Common myeloid progenitor, CD34-positive (primary cell): ENCODE measurements at regions not wholly inside any gene's neighbourhood (a gene's known extent, or its start where the extent isn't known, plus 50 kb on each side); places are given as distances from the start of the nearest gene placed in this dataset.

Experiments used
- CTCF ChIA-PET: fragments of 350-600 bp; sonication (Branson Sonifier 250); formaldehyde crosslinking; loops from one replicate; lab custom pipeline; 2021; ENCODE audit warnings: antibody characterized with exemption; lab: Charles Lee
- POLR2A ChIA-PET: fragments of 350-600 bp; sonication (Branson Sonifier 250); formaldehyde crosslinking; loops from one replicate; lab custom pipeline; 2021; ENCODE audit warnings: antibody characterized with exemption; lab: Charles Lee
- DNase-seq, 3 donors: peaks; one replicate each; pipeline versions ENCODE4 v3.0.0 to v3.0.0-alpha.2; 2013
- H3K27ac ChIP-seq, 2 experiments: 1 replicate in 1 of 2; 2 replicates in 1 of 2; pipeline ENCODE4 v1.7.0; 2013; ENCODE audit warnings: inconsistent platforms in 2 of 2, low read length in 2 of 2, mild to moderate bottlenecking in 2 of 2, low read depth in 1 of 2, moderate library complexity in 1 of 2; ENCODE audit not compliant: severe bottlenecking in 2 of 2, insufficient read depth in 1 of 2, poor library complexity in 1 of 2
- H3K27me3 ChIP-seq, 5 experiments: replicated peaks in 2 of 5; 1 replicate in 3 of 5; 2 replicates in 2 of 5; pipeline versions ENCODE4 v1.6.1 to v1.7.0; 2013; ENCODE audit warnings: low read length in 4 of 5, mild to moderate bottlenecking in 2 of 5, moderate library complexity in 2 of 5, inconsistent platforms in 1 of 5; ENCODE audit not compliant: insufficient read depth in 5 of 5, control insufficient read depth in 4 of 5
- H3K36me3 ChIP-seq, 4 experiments: 1 replicate in 2 of 4; 2 replicates in 2 of 4; pipeline versions ENCODE4 v1.6.1 to v1.7.0; 2013; ENCODE audit warnings: low read length in 3 of 4, control low read depth in 1 of 4, mild to moderate bottlenecking in 1 of 4; ENCODE audit not compliant: control insufficient read depth in 4 of 4, insufficient read depth in 4 of 4
- H3K4me1 ChIP-seq, 4 experiments: 1 replicate in 3 of 4; 2 replicates in 1 of 4; pipeline versions ENCODE4 v1.6.1 to v1.7.1; 2013; ENCODE audit warnings: low read length in 3 of 4, mild to moderate bottlenecking in 3 of 4, control low read depth in 1 of 4, inconsistent platforms in 1 of 4, moderate library complexity in 1 of 4; ENCODE audit not compliant: control insufficient read depth in 4 of 4, insufficient read depth in 4 of 4; ENCODE audit errors: control extremely low read depth in 1 of 4
- H3K4me3 ChIP-seq, 7 experiments: 1 replicate in 4 of 7; 2 replicates in 3 of 7; pipeline versions ENCODE4 v1.5.1 to v1.7.0; 2013; ENCODE audit warnings: mild to moderate bottlenecking in 7 of 7, low read length in 6 of 7, moderate library complexity in 6 of 7, inconsistent platforms in 2 of 7, low read depth in 2 of 7, control low read depth in 1 of 7; ENCODE audit not compliant: insufficient read depth in 4 of 7, control insufficient read depth in 1 of 7; ENCODE audit errors: extremely low read depth in 1 of 7
- H3K9me3 ChIP-seq, 5 experiments: 1 replicate in 4 of 5; 2 replicates in 1 of 5; pipeline versions ENCODE4 v1.6.1 to v1.7.1; 2013; ENCODE audit warnings: low read length in 4 of 5, mild to moderate bottlenecking in 2 of 5, inconsistent platforms in 1 of 5, low read depth in 1 of 5, moderate library complexity in 1 of 5; ENCODE audit not compliant: control insufficient read depth in 4 of 5, insufficient read depth in 2 of 5; ENCODE audit errors: control extremely low read depth in 1 of 5
- WGBS: methylation state at CpG from one replicate; pipeline ENCODE4 v1.1.5; 2013; ENCODE audit not compliant: insufficient coverage; 5-methylcytosine and 5-hydroxymethylcytosine counted together

DNA sequence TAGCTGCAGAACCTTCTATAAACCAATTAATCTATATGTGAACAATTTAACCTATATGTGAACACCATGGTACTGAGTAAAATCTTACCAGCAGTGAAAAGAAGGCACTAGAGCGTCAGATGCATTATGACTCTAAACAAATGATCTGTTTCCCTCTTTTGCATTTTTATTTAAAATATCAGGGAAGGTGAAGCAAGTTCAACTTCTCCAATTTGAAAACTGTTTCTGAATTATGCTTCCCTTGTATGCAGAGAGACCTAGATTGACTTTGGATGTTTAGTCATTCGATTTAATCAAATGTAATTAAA, 80.9 kb downstream of the DAD1 start:
- CTCF ChIA-PET, result interaction anchor here (1.3 to 2.1 kb wide), 4 partner anchors 9 to 116 kb away, joined by 3 to 8 read pairs (median 4); no protein-coding TSS in a partner anchor
- POLR2A ChIA-PET, result no interaction called here
- H3K27me3 ChIP-seq, result no peaks in the 10 kb centered on the region
- no peak overlapping the region for H3K4me3 ChIP-seq
- no peak overlapping the region for H3K27ac ChIP-seq
- no peaks in the 10 kb centered on the region for H3K9me3 ChIP-seq
- H3K36me3 ChIP-seq, result no peaks in the 10 kb centered on the region
- WGBS, result no CpG with 5 or more reads among the region's 2 CpGs
- H3K4me1 ChIP-seq, result peaks cover 0 to 8% (median 4%) of the 10 kb centered on the region in 4 experiments
- DNase-seq, result no peak

DNA sequence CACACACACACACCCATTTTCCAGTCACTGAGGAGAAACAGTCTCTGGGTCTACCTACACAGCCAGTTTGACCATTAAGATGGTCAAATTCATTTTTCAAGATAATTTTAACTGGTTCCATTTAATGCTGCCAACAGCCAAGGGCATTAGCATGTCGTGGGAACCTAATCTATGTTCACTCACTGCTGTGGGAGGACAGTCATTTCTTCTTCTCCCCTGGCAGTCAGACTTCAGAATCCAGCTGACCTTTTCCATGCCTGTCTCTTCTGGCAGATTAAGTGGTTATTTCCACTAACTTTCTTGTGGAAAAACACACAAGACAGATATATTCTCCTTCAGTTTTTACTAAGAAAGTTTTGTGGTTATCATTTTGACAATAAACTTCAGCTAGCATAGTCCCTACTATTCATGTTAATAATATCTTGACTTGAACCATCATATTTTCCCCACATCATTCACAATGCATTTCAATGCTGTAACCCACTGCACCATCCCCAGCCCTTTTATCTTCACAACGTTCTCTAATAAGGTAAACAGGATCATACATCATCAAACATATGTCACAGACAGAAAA, 82.2 kb downstream of the DAD1 start:
- ChIA-PET POLR2A (interaction anchor here (0.6 kb wide), 1 partner anchor 295 kb away, joined by 3 read pairs; no protein-coding TSS in a partner anchor), CTCF (interaction anchor here (0.9 to 2.1 kb wide), 6 partner anchors 9 to 115 kb away, joined by 3 to 8 read pairs (median 4); no protein-coding TSS in a partner anchor)
- Histone ChIP-seq H3K36me3 (no peaks in the 10 kb centered on the region), H3K27ac (no peak overlapping the region), H3K27me3 (peaks cover 0 to 2% (median 0%) of the 10 kb centered on the region in 5 experiments), H3K9me3 (no peaks in the 10 kb centered on the region), H3K4me3 (no peak overlapping the region), H3K4me1 (no peaks in the 10 kb centered on the region)
- 83% methylated on average over 2 of the region's 2 CpGs for WGBS
- no peak for DNase-seq

DNA sequence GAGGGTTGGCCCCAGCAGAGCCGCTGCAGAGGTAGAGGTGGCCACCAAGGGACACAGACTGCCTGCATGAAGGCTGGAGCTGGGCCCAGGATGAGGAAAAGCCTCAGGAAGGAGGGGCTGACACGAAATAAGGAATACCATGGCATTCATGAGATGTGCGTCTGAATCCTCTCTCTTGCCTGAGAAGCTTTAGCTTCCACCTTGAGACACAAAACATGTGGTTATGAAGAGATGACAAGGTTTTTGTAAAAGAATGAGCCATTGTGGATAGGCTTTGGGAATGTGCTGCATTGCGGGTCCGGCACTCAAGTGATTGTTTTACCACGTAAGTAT, 82.7 kb downstream of the DAD1 start:
- H3K36me3 ChIP-seq, result no peaks in the 10 kb centered on the region
- H3K4me3 ChIP-seq, result no peak overlapping the region
- WGBS, result 92% methylated on average over 3 of the region's 6 CpGs
- no peak overlapping the region for H3K27ac ChIP-seq
- CTCF ChIA-PET, result interaction anchor here (1.7 to 2.1 kb wide), 3 partner anchors 8 to 114 kb away, joined by 3 to 8 read pairs (median 4); no protein-coding TSS in a partner anchor
- peaks cover 0 to 2% (median 0%) of the 10 kb centered on the region in 5 experiments for H3K27me3 ChIP-seq
- no peaks in the 10 kb centered on the region for H3K4me1 ChIP-seq
- no peak for DNase-seq
- H3K9me3 ChIP-seq, result no peaks in the 10 kb centered on the region
- POLR2A ChIA-PET, result no interaction called here

DNA sequence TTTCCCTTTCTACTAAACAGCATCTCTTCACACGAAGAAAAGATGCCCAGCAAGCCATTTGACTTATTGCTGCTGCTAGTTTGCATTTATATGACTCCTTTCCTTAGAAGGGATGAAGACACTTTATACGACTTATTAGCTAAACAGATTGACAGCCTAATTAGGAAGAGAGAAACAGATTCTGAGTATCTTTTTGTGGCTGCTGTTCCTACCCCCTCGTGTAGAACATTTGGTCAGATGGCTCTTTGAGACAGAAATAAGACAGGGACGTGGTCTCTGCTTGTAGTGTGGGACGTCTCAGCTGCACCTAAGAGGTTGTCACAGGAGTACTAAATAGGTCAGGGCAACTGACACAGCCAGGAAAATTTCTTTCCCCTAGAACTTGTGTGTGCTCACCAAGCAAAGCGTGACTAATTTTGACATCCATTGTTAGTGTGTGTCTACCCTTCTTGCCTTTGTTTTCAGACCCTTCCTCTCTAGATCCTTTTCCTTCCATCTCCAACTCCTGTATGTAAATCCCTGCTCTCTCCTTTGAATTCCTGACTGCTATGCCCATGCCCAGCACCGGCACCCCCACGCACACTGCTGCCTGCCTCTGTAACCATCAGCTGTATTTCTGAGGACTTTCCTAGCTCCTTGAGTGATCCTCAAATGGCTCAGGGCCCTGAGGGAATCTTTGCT, 83.2 kb downstream of the DAD1 start:
- H3K4me3 ChIP-seq, result no peak overlapping the region
- peaks cover 0 to 2% (median 0%) of the 10 kb centered on the region in 5 experiments for H3K27me3 ChIP-seq
- CTCF ChIA-PET, result interaction anchor here (1.7 to 2.1 kb wide), 2 partner anchors 8 to 19 kb away, joined by 4 to 8 read pairs; no protein-coding TSS in a partner anchor
- 94% methylated on average over 7 of the region's 8 CpGs for WGBS
- POLR2A ChIA-PET, result no interaction called here
- no peak overlapping the region for H3K27ac ChIP-seq
- DNase-seq, result no peak
- H3K36me3 ChIP-seq, result no peaks in the 10 kb centered on the region
- no peaks in the 10 kb centered on the region for H3K4me1 ChIP-seq
- H3K9me3 ChIP-seq, result no peaks in the 10 kb centered on the region

DNA sequence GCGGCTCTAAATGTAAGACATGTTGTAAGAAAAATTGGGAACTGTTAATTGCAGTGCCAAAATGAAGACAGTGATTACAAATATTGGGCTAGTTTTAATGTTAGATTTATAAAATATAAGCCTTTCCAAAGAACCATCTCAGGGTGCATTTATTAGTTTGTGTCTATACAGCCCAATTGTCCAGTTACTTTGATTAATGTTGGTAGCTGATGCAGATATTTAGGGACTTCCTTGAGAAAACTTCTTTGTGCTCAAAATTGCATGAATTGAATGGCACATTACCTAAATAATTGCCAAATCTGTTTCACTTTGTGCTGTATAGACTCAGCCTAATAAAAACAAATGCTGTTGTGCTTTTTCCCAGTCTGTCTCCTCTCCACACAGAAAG, 83.7 kb downstream of the DAD1 start:
- Histone ChIP-seq H3K4me1 (no peaks in the 10 kb centered on the region), H3K4me3 (no peak overlapping the region), H3K9me3 (no peaks in the 10 kb centered on the region), H3K27ac (no peak overlapping the region), H3K36me3 (no peaks in the 10 kb centered on the region), H3K27me3 (peaks cover 0 to 2% (median 0%) of the 10 kb centered on the region in 5 experiments)
- CTCF ChIA-PET, result no interaction called here
- POLR2A ChIA-PET, result no interaction called here
- WGBS, result no CpG with 5 or more reads among the region's 1 CpG
- no peak for DNase-seq

DNA sequence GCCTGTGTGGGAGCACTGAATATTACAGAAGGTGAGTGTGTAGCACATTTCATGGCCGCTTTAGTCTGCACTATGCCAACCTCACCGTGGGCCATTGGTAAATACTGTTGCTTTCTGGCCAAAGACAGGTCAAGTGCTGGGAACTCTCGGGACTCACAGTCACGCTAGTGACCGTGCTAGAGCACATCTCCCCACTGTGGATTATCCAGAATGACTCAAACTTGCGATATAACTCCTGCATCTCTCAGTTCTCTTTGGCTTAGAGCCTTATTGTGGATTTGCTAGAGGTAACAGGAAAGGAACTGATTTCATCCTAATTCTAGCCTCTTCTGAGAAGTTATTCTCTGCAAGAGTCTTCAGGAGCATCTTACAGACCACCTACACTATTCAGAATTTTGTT, 86.5 kb downstream of the DAD1 start:
- POLR2A ChIA-PET, result no interaction called here
- 97% methylated on average over 6 of the region's 6 CpGs for WGBS
- Histone ChIP-seq H3K4me1 (peaks cover 0 to 5% (median 2%) of the 10 kb centered on the region in 4 experiments), H3K36me3 (no peaks in the 10 kb centered on the region), H3K27ac (no peak overlapping the region), H3K27me3 (peaks cover 0 to 2% (median 2%) of the 10 kb centered on the region in 5 experiments), H3K4me3 (no peak overlapping the region), H3K9me3 (no peaks in the 10 kb centered on the region)
- DNase-seq, result no peak
- CTCF ChIA-PET, result interaction anchor here (1.5 kb wide), 1 partner anchor 54 kb away, joined by 3 read pairs; no protein-coding TSS in a partner anchor

DNA sequence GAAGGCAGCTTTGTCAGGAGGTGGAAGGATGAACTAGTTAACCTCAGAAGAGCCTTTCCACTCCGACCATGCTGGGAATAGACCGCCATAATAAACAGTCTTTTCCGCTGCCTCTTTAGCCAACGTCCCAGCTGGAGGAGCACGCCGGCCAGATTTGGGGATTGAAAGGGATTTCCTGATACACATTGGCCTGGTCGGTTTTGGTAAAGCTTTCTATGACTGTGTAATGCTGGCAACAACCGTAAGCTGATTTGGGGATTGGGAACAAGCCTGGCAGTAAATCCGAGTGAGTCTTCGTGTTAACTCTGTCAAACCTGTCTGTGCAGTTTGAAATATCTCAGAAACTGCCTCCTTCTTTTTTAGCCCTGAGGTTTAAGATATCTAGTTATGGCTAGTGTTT, 87.0 kb downstream of the DAD1 start:
- Histone ChIP-seq H3K4me1 (peaks cover 0 to 10% (median 6%) of the 10 kb centered on the region in 4 experiments), H3K9me3 (no peaks in the 10 kb centered on the region), H3K27me3 (peaks cover 0 to 2% (median 2%) of the 10 kb centered on the region in 5 experiments), H3K27ac (no peak overlapping the region), H3K4me3 (no peak overlapping the region), H3K36me3 (no peaks in the 10 kb centered on the region)
- ChIA-PET CTCF (interaction anchor here (1.0 to 2.4 kb wide), 3 partner anchors 8 to 55 kb away, joined by 3 to 7 read pairs (median 3); no protein-coding TSS in a partner anchor), POLR2A (no interaction called here)
- DNase-seq, result no peak
- WGBS, result 100% methylated on average over 10 of the region's 10 CpGs
